Endothelial cell of umbilical vein (primary cell): ENCODE measurements at regions not wholly inside any gene's neighbourhood (a gene's known extent, or its start where the extent isn't known, plus 50 kb on each side); places are given as distances from the start of the nearest gene placed in this dataset.

Experiments
- BruUV-seq: library from RNA; stranded (reverse); fragments of 400-500 nt; replicated peaks from 2 replicates; lab custom pipeline; 2021; lab: Mats Ljungman, UMichigan
- CTCF ChIA-PET: fragments of 300-600, 350-600 bp; sonication (Branson Sonifier 250); formaldehyde crosslinking; loops from one replicate; lab custom pipeline; 2021; ENCODE audit warnings: antibody characterized with exemption, inconsistent platforms; lab: Charles Lee
- POLR2A ChIA-PET: fragments of 300-600, 350-600 bp; sonication (Branson Sonifier 250); formaldehyde crosslinking; loops from one replicate; lab custom pipeline; 2021; ENCODE audit warnings: antibody characterized with exemption, inconsistent platforms; lab: Charles Lee
- DNase-seq: peaks from one replicate; pipeline ENCODE4 v3.0.0-alpha.2; 2011; ENCODE audit warnings: low read depth, low spot score
- FAIRE-seq: peaks from 2 replicates; lab custom pipeline; 2011; peaks lifted over from hg19 to GRCh38; lab: Jason Lieb, UNC
- H2AFZ ChIP-seq: 2 replicates; pipeline ENCODE4 v1.6.0; 2012; ENCODE audit warnings: low read depth, low read length, control low read depth, inconsistent platforms
- H3K27ac ChIP-seq: 2 replicates; pipeline ENCODE4 v1.5.1; 2011; ENCODE audit warnings: low read depth, mild to moderate bottlenecking, control low read depth, low read length, moderate library complexity; ENCODE audit not compliant: insufficient read depth
- H3K27me3 ChIP-seq, 2 experiments: 2 replicates each; pipeline versions ENCODE4 v1.6.0 to v1.6.1; 2011; ENCODE audit warnings: low read length in 2 of 2, mixed read lengths in 1 of 2; ENCODE audit not compliant: control insufficient read depth in 2 of 2, insufficient read depth in 2 of 2
- H3K36me3 ChIP-seq, 2 experiments: 2 replicates in 1 of 2; 3 replicates in 1 of 2; pipeline ENCODE4 v1.5.1; 2011; ENCODE audit warnings: low read length in 2 of 2, mild to moderate bottlenecking in 1 of 2, moderate library complexity in 1 of 2; ENCODE audit not compliant: control insufficient read depth in 2 of 2, insufficient read depth in 2 of 2; ENCODE audit errors: extremely low read depth in 1 of 2
- H3K4me1 ChIP-seq: 3 replicates; pipeline ENCODE4 v1.5.1; 2011; ENCODE audit warnings: mild to moderate bottlenecking, low read length; ENCODE audit not compliant: control insufficient read depth, insufficient read depth; ENCODE audit errors: extremely low read depth
- H3K4me2 ChIP-seq: 2 replicates; pipeline ENCODE4 v1.6.1; 2011; ENCODE audit warnings: low read length, control low read depth, mixed read lengths; ENCODE audit not compliant: insufficient read depth
- H3K4me3 ChIP-seq, 3 experiments: fragments of 200-600 bp in 1 of 3; sonication (generic), shearing (Covaris generic) in 1 of 3; replicated peaks in 1 of 3; 2 replicates each; pipeline ENCODE4 v1.5.1; 2011 to 2016; ENCODE audit warnings: control low read depth in 3 of 3, low read length in 3 of 3, mild to moderate bottlenecking in 2 of 3, inconsistent platforms in 1 of 3, low read depth in 1 of 3, moderate library complexity in 1 of 3; ENCODE audit not compliant: insufficient read depth in 1 of 3
- H3K79me2 ChIP-seq: 2 replicates; pipeline ENCODE4 v1.6.0; 2012; ENCODE audit warnings: low read length, inconsistent platforms; ENCODE audit not compliant: control insufficient read depth, insufficient read depth
- H3K9ac ChIP-seq: replicated peaks from 2 replicates; pipeline ENCODE3; 2011; ENCODE audit warnings: low read length, control low read depth; ENCODE audit not compliant: insufficient read depth; ENCODE audit errors: extremely low read depth
- H3K9me1 ChIP-seq: replicated peaks from 3 replicates; pipeline ENCODE4 v1.6.0; 2011; ENCODE audit warnings: mild to moderate bottlenecking, low read length; ENCODE audit not compliant: control insufficient read depth, insufficient read depth; ENCODE audit errors: extremely low read depth
- H3K9me3 ChIP-seq: replicated peaks from 2 replicates; pipeline ENCODE4 v1.5.1; 2012; ENCODE audit warnings: low read length, inconsistent platforms; ENCODE audit not compliant: control insufficient read depth, insufficient read depth
- H4K20me1 ChIP-seq: replicated peaks from 2 replicates; pipeline ENCODE3; 2011; ENCODE audit warnings: mild to moderate bottlenecking, low read length; ENCODE audit not compliant: control insufficient read depth, insufficient read depth; ENCODE audit errors: extremely low read depth
- EZH2 ChIP-seq: IDR thresholded peaks from 2 replicates; pipeline ENCODE4 v1.6.1; 2012; ENCODE audit warnings: borderline replicate concordance, low read depth, mild to moderate bottlenecking, moderate library complexity, low read length, inconsistent platforms; ENCODE audit not compliant: severe bottlenecking
- FOS ChIP-seq: IDR thresholded peaks from 2 replicates; pipeline ENCODE4 v1.6.1; 2011; ENCODE audit warnings: mild to moderate bottlenecking, low read length, moderate library complexity, borderline replicate concordance; ENCODE audit not compliant: insufficient read depth
- GATA2 ChIP-seq: IDR thresholded peaks from 2 replicates; pipeline ENCODE4 v1.7.0; 2011; ENCODE audit warnings: low read depth, mild to moderate bottlenecking, moderate library complexity, mixed read lengths, low read length; ENCODE audit not compliant: insufficient read length, insufficient read depth
- JUN ChIP-seq: IDR thresholded peaks from 2 replicates; pipeline ENCODE4 v1.6.1; 2011; ENCODE audit warnings: borderline replicate concordance, low read depth; ENCODE audit not compliant: insufficient read length, insufficient read depth
- MAX ChIP-seq: IDR thresholded peaks from 2 replicates; pipeline ENCODE4 v1.6.1; 2011; ENCODE audit not compliant: insufficient read depth, insufficient read length
- MYC ChIP-seq: IDR thresholded peaks from one replicate; pipeline ENCODE4 v1.6.1; 2011; ENCODE audit warnings: mild to moderate bottlenecking, low read depth, low read length
- POLR2A ChIP-seq: IDR thresholded peaks from 2 replicates; pipeline ENCODE4 v1.6.1; 2012; ENCODE audit warnings: low read depth, mild to moderate bottlenecking, control low read depth, low read length
- POLR2AphosphoS5 ChIP-seq: IDR thresholded peaks from 2 replicates; pipeline ENCODE4 v1.6.1; 2012; ENCODE audit warnings: low read depth, mild to moderate bottlenecking, control low read depth, low read length, moderate library complexity; ENCODE audit not compliant: insufficient read depth
- dilution Hi-C: fragments of 300-500 bp; cut with MboI; formaldehyde crosslinking; loops from one replicate; pipeline ENCODE4 v1.15.0; 2019; ENCODE audit warnings: low sequenced_read_pairs; ENCODE audit not compliant: extremely low pct_ligation_motif_present
- intact Hi-C: fragments of 100-400 bp; cut with micrococcal nuclease; formaldehyde crosslinking; loops from one replicate; pipeline ENCODE4 v1.10.0; 2022
- TF ChIP-seq, protein P1 (sequence below), 2 donors: IDR thresholded peaks; 1 replicate in 1 of 2; 2 replicates in 1 of 2; pipeline ENCODE4 v1.5.1; 2011; ENCODE audit warnings: low read length in 2 of 2, mild to moderate bottlenecking in 2 of 2, moderate library complexity in 2 of 2, control low read depth in 1 of 2, inconsistent platforms in 1 of 2, low read depth in 1 of 2; ENCODE audit not compliant: insufficient read depth in 1 of 2; ENCODE audit errors: extremely low read depth in 1 of 2

DNA sequence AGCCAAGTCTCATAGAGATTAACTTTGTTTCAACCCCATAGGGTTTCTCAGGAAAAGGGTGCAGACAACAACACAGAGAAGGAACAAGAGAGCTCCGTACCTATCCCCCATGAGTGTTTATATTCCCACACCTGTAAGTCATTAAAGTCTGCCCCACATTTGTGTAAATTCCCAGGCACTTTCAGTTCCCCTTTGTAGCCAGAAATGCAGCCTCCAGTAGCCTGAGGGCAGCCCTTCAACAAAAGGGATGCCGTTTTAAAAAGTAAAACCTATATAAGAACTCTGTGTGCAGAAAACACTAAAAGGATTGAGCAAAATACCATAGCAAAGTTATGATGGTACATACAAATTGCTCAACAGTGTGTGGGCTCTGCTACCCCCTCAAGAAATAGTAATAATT lies 59.7 kb upstream of the TMEM108 start:
- no TSS peak for BruUV-seq
- POLR2A ChIA-PET = no interaction called here
- intact Hi-C loops = no loop called here

More for the DNA sequence above, 59.7 kb upstream of the TMEM108 start:
- no peaks in the 10 kb centered on the region for H3K27me3 ChIP-seq
- FAIRE-seq (no peak), DNase-seq (no peak)
- H3K4me1 ChIP-seq = no peaks in the 10 kb centered on the region
- no peak overlapping the region for H3K9ac ChIP-seq
- no peaks in the 10 kb centered on the region for H3K36me3 ChIP-seq
- dilution Hi-C loops = no loop called here
- no peak overlapping the region for H3K4me3 ChIP-seq
- no peak overlapping the region for H3K4me2 ChIP-seq
- H4K20me1 ChIP-seq = no peaks in the 10 kb centered on the region
- H3K9me1 ChIP-seq = no peaks in the 10 kb centered on the region
- no peak overlapping the region for H3K27ac ChIP-seq
- no peaks in the 10 kb centered on the region for H3K79me2 ChIP-seq
- H2AFZ ChIP-seq = no peak overlapping the region
- CTCF ChIA-PET = no interaction called here
- TF ChIP-seq POLR2AphosphoS5 (no peak), MAX (no peak), GATA2 (no peak), MYC (no peak), FOS (no peak), POLR2A (no peak), EZH2 (no peak), JUN (no peak)
- TF ChIP-seq, protein P1, sequence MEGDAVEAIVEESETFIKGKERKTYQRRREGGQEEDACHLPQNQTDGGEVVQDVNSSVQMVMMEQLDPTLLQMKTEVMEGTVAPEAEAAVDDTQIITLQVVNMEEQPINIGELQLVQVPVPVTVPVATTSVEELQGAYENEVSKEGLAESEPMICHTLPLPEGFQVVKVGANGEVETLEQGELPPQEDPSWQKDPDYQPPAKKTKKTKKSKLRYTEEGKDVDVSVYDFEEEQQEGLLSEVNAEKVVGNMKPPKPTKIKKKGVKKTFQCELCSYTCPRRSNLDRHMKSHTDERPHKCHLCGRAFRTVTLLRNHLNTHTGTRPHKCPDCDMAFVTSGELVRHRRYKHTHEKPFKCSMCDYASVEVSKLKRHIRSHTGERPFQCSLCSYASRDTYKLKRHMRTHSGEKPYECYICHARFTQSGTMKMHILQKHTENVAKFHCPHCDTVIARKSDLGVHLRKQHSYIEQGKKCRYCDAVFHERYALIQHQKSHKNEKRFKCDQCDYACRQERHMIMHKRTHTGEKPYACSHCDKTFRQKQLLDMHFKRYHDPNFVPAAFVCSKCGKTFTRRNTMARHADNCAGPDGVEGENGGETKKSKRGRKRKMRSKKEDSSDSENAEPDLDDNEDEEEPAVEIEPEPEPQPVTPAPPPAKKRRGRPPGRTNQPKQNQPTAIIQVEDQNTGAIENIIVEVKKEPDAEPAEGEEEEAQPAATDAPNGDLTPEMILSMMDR (IDR thresholded peaks at IDR 0.05; ENCODE audit: extremely low read depth in 1 of 2, insufficient read depth in 1 of 2, low read depth in 1 of 2, low read length in 2 of 2) = no peak
- no peaks in the 10 kb centered on the region for H3K9me3 ChIP-seq
